Spleen (tissue), 11 donors: ENCODE measurements at regions not wholly inside any gene's neighbourhood (a gene's known extent, or its start where the extent isn't known, plus 50 kb on each side); places are given as distances from the start of the nearest gene placed in this dataset.
A peak's percentile ranks its signal among the peaks of the same experiment; 100 is the strongest.

Experiments used
- DNase-seq: peaks from one replicate; pipeline ENCODE4 v3.0.0-alpha.2; 2020
- H3K27ac ChIP-seq, 8 donors: fragments of 200-600 bp; sonication (generic) in 7 of 8; 1 replicate in 4 of 8; 2 replicates in 4 of 8; pipeline versions ENCODE4 v1.5.0 to v1.8.0; 2016 to 2021; ENCODE audit warnings: inconsistent platforms in 4 of 8, mild to moderate bottlenecking in 4 of 8, moderate library complexity in 1 of 8
- H3K27me3 ChIP-seq, 7 donors: fragments of 200-600 bp; sonication (generic) in 6 of 7; replicated peaks in 1 of 7; 1 replicate in 4 of 7; 2 replicates in 3 of 7; pipeline versions ENCODE4 v1.5.0 to v1.8.0; 2016 to 2021; ENCODE audit warnings: inconsistent platforms in 3 of 7, mild to moderate bottlenecking in 1 of 7
- H3K36me3 ChIP-seq, 6 donors: fragments of 200-600 bp; sonication (generic) in 5 of 6; 1 replicate in 4 of 6; 2 replicates in 2 of 6; pipeline versions ENCODE4 v1.5.0 to v1.8.0; 2016 to 2021; ENCODE audit warnings: inconsistent platforms in 2 of 6
- H3K4me1 ChIP-seq, 6 donors: fragments of 200-600 bp; sonication (generic) in 5 of 6; 1 replicate in 3 of 6; 2 replicates in 3 of 6; pipeline versions ENCODE4 v1.5.0 to v1.8.0; 2016 to 2021; ENCODE audit warnings: inconsistent platforms in 3 of 6
- H3K4me3 ChIP-seq, 8 donors: fragments of 200-600 bp; sonication (generic) in 7 of 8; 1 replicate in 4 of 8; 2 replicates in 4 of 8; pipeline versions ENCODE4 v1.5.0 to v1.8.0; 2016 to 2021; ENCODE audit warnings: inconsistent platforms in 4 of 8, mild to moderate bottlenecking in 4 of 8, moderate library complexity in 2 of 8
- H3K9me3 ChIP-seq, 8 donors: fragments of 200-600 bp; sonication (generic) in 7 of 8; 1 replicate in 4 of 8; 2 replicates in 4 of 8; pipeline versions ENCODE4 v1.5.0 to v1.8.0; 2016 to 2021; ENCODE audit warnings: inconsistent platforms in 4 of 8
- CTCF ChIP-seq, 11 experiments: fragments of 200-600 bp in 7 of 11; fragments of 450-650 bp in 4 of 11; sonication (generic) in 4 of 11; IDR thresholded peaks in 8 of 11; conservative IDR thresholded peaks in 3 of 11; 1 replicate in 7 of 11; 2 replicates in 4 of 11; pipeline versions ENCODE4 v1.4.0 to v1.8.0; 2016 to 2021; ENCODE audit warnings: antibody characterized with exemption in 11 of 11, inconsistent platforms in 4 of 11, mild to moderate bottlenecking in 1 of 11
- POLR2A ChIP-seq, 3 donors: fragments of 450-650 bp; IDR thresholded peaks; one replicate each; pipeline ENCODE4 v1.5.1; 2017; ENCODE audit warnings: antibody characterized with exemption in 3 of 3, mild to moderate bottlenecking in 1 of 3
- POLR2AphosphoS5 ChIP-seq, 3 donors: sonication (generic); formaldehyde crosslinking; IDR thresholded peaks; one replicate each; pipeline ENCODE4 v1.5.1; 2017; ENCODE audit warnings: antibody characterized with exemption in 3 of 3
- WGBS, 5 donors: extraction: QIAGEN DNeasy Blood & Tissue Kit in 3 of 5; methylation state at CpG; one replicate each; pipeline versions ENCODE4 v1.1.5 to v1.1.7; 2013 to 2018; 5-methylcytosine and 5-hydroxymethylcytosine counted together
- intact Hi-C: fragments of 100-400 bp; cut with DNase I; formaldehyde crosslinking; loops from one replicate; pipeline ENCODE4 v1.15.0; 2023; ENCODE audit warnings: low total_unique reads
- donor health status: healthy with polysubstance abuse.
- donor health status: DM: no; HTN: no; CAD: no; lungs with moderate emphysema.
- donor health status: DM: no; HTN: no; CAD: no.
- donor health status: Bipolar disorder and iron deficiency.
- donor health status: healthy.
- donor health status: DM: no; HTN: no; CAD: no.
- donor health status: DM: yes; HTN: yes; CAD: no.

- no peak overlapping the region for H3K4me3 ChIP-seq
- 45 to 59% (median 55%) methylated on average over 3 of the region's 3 CpGs for WGBS, 5 donors
- no peaks in the 10 kb centered on the region for H3K4me1 ChIP-seq
- H3K9me3 ChIP-seq = peaks cover 0 to 19% (median 9%) of the 10 kb centered on the region in 8 donors
- peak; percentile 29 for DNase-seq
- intact Hi-C loops = no loop called here
- H3K27me3 ChIP-seq = peaks cover 0 to 14% (median 0%) of the 10 kb centered on the region in 7 donors
- TF ChIP-seq POLR2A (IDR thresholded peaks at IDR 0.05) (no peak), POLR2AphosphoS5 (IDR thresholded peaks at IDR 0.05) (no peak), CTCF (IDR thresholded peaks at IDR 0.05 in 8 of 11, conservative IDR thresholded peaks at IDR 0.05 in 3 of 11) (no peak)
- no peak overlapping the region for H3K27ac ChIP-seq
- no peaks in the 10 kb centered on the region for H3K36me3 ChIP-seq
Observed at GRCh38 chr22:27223317-27224177, 566.2 kb downstream of the MIAT start.

GRCh38 chr22:27224485-27225374 lies 567.3 kb downstream of the MIAT start:
- DNase-seq = no peak
- WGBS, 5 donors = 41 to 53% (median 45%) methylated on average over 18 of the region's 18 CpGs
- H3K9me3 ChIP-seq = peaks cover 0 to 19% (median 9%) of the 10 kb centered on the region in 8 donors

GRCh38 chr22:27226666-27227065 lies 569.3 kb downstream of the MIAT start:
- intact Hi-C loops = no loop called here
- TF ChIP-seq POLR2A (IDR thresholded peaks at IDR 0.05) (no peak), CTCF (IDR thresholded peaks at IDR 0.05 in 8 of 11, conservative IDR thresholded peaks at IDR 0.05 in 3 of 11) (no peak), POLR2AphosphoS5 (IDR thresholded peaks at IDR 0.05) (no peak)
- Histone ChIP-seq H3K4me1 (no peaks in the 10 kb centered on the region), H3K9me3 (peaks cover 0 to 24% (median 11%) of the 10 kb centered on the region in 8 donors), H3K36me3 (no peaks in the 10 kb centered on the region), H3K4me3 (no peak overlapping the region), H3K27ac (no peak overlapping the region), H3K27me3 (peaks cover 0 to 20% (median 0%) of the 10 kb centered on the region in 7 donors)
- DNase-seq = no peak
- 75 to 81% (median 78%) methylated on average over 3 of the region's 3 CpGs for WGBS, 5 donors

More at GRCh38 chr22:27224485-27225374, 567.3 kb downstream of the MIAT start:
- Histone ChIP-seq H3K27ac (no peak overlapping the region), H3K4me3 (no peak overlapping the region), H3K36me3 (no peaks in the 10 kb centered on the region), H3K4me1 (no peaks in the 10 kb centered on the region), H3K27me3 (peaks cover 0 to 13% (median 0%) of the 10 kb centered on the region in 7 donors)
- intact Hi-C loops = no loop called here
- TF ChIP-seq POLR2A (IDR thresholded peaks at IDR 0.05) (no peak), CTCF (IDR thresholded peaks at IDR 0.05 in 8 of 11, conservative IDR thresholded peaks at IDR 0.05 in 3 of 11) (no peak), POLR2AphosphoS5 (IDR thresholded peaks at IDR 0.05) (no peak)
